Trophoblast cell (in vitro differentiated cells and primary cell): ENCODE measurements at regions not wholly inside any gene's neighbourhood (a gene's known extent, or its start where the extent isn't known, plus 50 kb on each side); places are given as distances from the start of the nearest gene placed in this dataset.

Experiments used
- DNase-seq, 2 donors: peaks; one replicate each; pipeline ENCODE4 v3.0.0-alpha.2; 2016
- H2AFZ ChIP-seq: 2 replicates; pipeline ENCODE4 v1.6.1; 2013; ENCODE audit warnings: low read length, moderate library complexity, mild to moderate bottlenecking; ENCODE audit not compliant: insufficient read depth, poor library complexity
- H2AK5ac ChIP-seq: 2 replicates; pipeline ENCODE4 v1.6.1; 2013; ENCODE audit warnings: mild to moderate bottlenecking, low read length
- H2BK120ac ChIP-seq: 2 replicates; pipeline ENCODE4 v1.6.1; 2013; ENCODE audit warnings: low read length, mild to moderate bottlenecking, moderate library complexity; ENCODE audit not compliant: insufficient read depth, poor library complexity
- H2BK12ac ChIP-seq: 2 replicates; pipeline ENCODE4 v1.6.1; 2013; ENCODE audit warnings: mild to moderate bottlenecking, low read length, moderate library complexity
- H2BK5ac ChIP-seq: 2 replicates; pipeline ENCODE4 v1.6.1; 2013; ENCODE audit warnings: low read length, low read depth, moderate library complexity, mild to moderate bottlenecking; ENCODE audit not compliant: poor library complexity
- H3K14ac ChIP-seq: 2 replicates; pipeline ENCODE4 v1.6.1; 2013; ENCODE audit warnings: mild to moderate bottlenecking, low read length
- H3K18ac ChIP-seq: 2 replicates; pipeline ENCODE4 v1.6.1; 2013; ENCODE audit warnings: mild to moderate bottlenecking, low read length
- H3K23ac ChIP-seq: 2 replicates; pipeline ENCODE4 v1.6.1; 2013; ENCODE audit warnings: low read length
- H3K27ac ChIP-seq: 2 replicates; pipeline ENCODE4 v1.5.1; 2013; ENCODE audit warnings: low read depth, mild to moderate bottlenecking, inconsistent platforms, low read length, moderate library complexity
- H3K27me3 ChIP-seq: 2 replicates; pipeline ENCODE4 v1.6.1; 2013; ENCODE audit warnings: inconsistent platforms, mild to moderate bottlenecking, low read length, moderate library complexity; ENCODE audit not compliant: insufficient read depth
- H3K36me3 ChIP-seq, 2 experiments: 1 replicate in 1 of 2; 2 replicates in 1 of 2; pipeline ENCODE4 v1.6.1; 2013; ENCODE audit warnings: low read length in 2 of 2, mild to moderate bottlenecking in 2 of 2, moderate library complexity in 1 of 2; ENCODE audit not compliant: insufficient read depth in 2 of 2, control insufficient read depth in 1 of 2
- H3K4ac ChIP-seq: 2 replicates; pipeline ENCODE4 v1.6.1; 2013; ENCODE audit warnings: low read depth, mild to moderate bottlenecking, low read length, moderate library complexity
- H3K4me1 ChIP-seq, 2 experiments: 1 replicate in 1 of 2; 2 replicates in 1 of 2; pipeline ENCODE4 v1.6.1; 2013; ENCODE audit warnings: low read length in 2 of 2, mild to moderate bottlenecking in 2 of 2, moderate library complexity in 1 of 2; ENCODE audit not compliant: insufficient read depth in 2 of 2, control insufficient read depth in 1 of 2
- H3K4me2 ChIP-seq: 2 replicates; pipeline ENCODE4 v1.6.1; 2013; ENCODE audit warnings: inconsistent platforms, mild to moderate bottlenecking, low read length, moderate library complexity
- H3K4me3 ChIP-seq: 2 replicates; pipeline ENCODE4 v1.5.1; 2013; ENCODE audit warnings: mild to moderate bottlenecking, low read depth, low read length, inconsistent platforms
- H3K79me1 ChIP-seq: one replicate; pipeline ENCODE4 v1.6.1; 2013; ENCODE audit warnings: low read length
- H3K79me2 ChIP-seq: 2 replicates; pipeline ENCODE4 v1.6.1; 2013; ENCODE audit warnings: low read length, mild to moderate bottlenecking; ENCODE audit not compliant: control insufficient read depth, insufficient read depth, poor library complexity
- H3K9ac ChIP-seq: 2 replicates; pipeline ENCODE4 v1.6.1; 2013; ENCODE audit warnings: mild to moderate bottlenecking, low read length
- H3K9me3 ChIP-seq: 2 replicates; pipeline ENCODE4 v1.6.1; 2013; ENCODE audit warnings: low read depth, mild to moderate bottlenecking, control low read depth, inconsistent platforms, low read length; ENCODE audit not compliant: insufficient read depth
- H4K12ac ChIP-seq: 2 replicates; pipeline ENCODE4 v1.6.1; 2013; ENCODE audit warnings: low read depth, mild to moderate bottlenecking, low read length, moderate library complexity
- H4K8ac ChIP-seq: 2 replicates; pipeline ENCODE4 v1.6.1; 2013; ENCODE audit warnings: low read depth, mild to moderate bottlenecking, low read length, moderate library complexity
- H4K91ac ChIP-seq: one replicate; pipeline ENCODE4 v1.6.1; 2013; ENCODE audit warnings: low read depth, mild to moderate bottlenecking, low read length, moderate library complexity
- WGBS: extraction: QIAGEN DNeasy Blood & Tissue Kit; methylation state at CpG from one replicate; pipeline ENCODE4 v1.1.7; 2013; ENCODE audit warnings: missing lambda C conversion rate; ENCODE audit not compliant: insufficient read length, insufficient coverage; ENCODE audit errors: extremely low coverage; 5-methylcytosine and 5-hydroxymethylcytosine counted together

- no peak overlapping the region for H2BK120ac ChIP-seq
- no peak overlapping the region for H3K4me3 ChIP-seq
- peaks cover 0 to 5% of the 10 kb centered on the region in 2 experiments for H3K4me1 ChIP-seq
- no peak overlapping the region for H4K91ac ChIP-seq
- H3K9ac ChIP-seq, result no peak overlapping the region
- H2AK5ac ChIP-seq, result peak overlapping the region; percentile 25
- H2AFZ ChIP-seq, result peak overlapping the region; percentile 5
- H3K79me2 ChIP-seq, result no peaks in the 10 kb centered on the region
- no peak overlapping the region for H4K8ac ChIP-seq
- no peak overlapping the region for H3K23ac ChIP-seq
- DNase-seq, result no peak
- no peak overlapping the region for H3K14ac ChIP-seq
- H3K9me3 ChIP-seq, result no peaks in the 10 kb centered on the region
- no CpG with 5 or more reads among the region's 6 CpGs for WGBS
- H3K27me3 ChIP-seq, result no peaks in the 10 kb centered on the region
- no peak overlapping the region for H2BK5ac ChIP-seq
- peak overlapping the region; percentile 43 for H2BK12ac ChIP-seq
- H3K36me3 ChIP-seq, result no peaks in the 10 kb centered on the region
- H4K12ac ChIP-seq, result peak overlapping the region; percentile 12
- H3K4ac ChIP-seq, result no peak overlapping the region
- H3K4me2 ChIP-seq, result no peak overlapping the region
- no peaks in the 10 kb centered on the region for H3K79me1 ChIP-seq
- no peak overlapping the region for H3K18ac ChIP-seq
- H3K27ac ChIP-seq, result no peak overlapping the region
These were observed 124.3 kb downstream of the BDH1 start for GRCh38 chr3:197431346-197431910.

GRCh38 chr3:197430934-197431333 lies 124.8 kb downstream of the BDH1 start:
- no peak overlapping the region for H4K12ac ChIP-seq
- H3K23ac ChIP-seq, result no peak overlapping the region
- H4K8ac ChIP-seq, result no peak overlapping the region
- no peak overlapping the region for H3K4ac ChIP-seq
- WGBS, result no CpG with 5 or more reads among the region's 1 CpG
- no peak overlapping the region for H3K9ac ChIP-seq
- H3K79me1 ChIP-seq, result no peaks in the 10 kb centered on the region
- no peak overlapping the region for H2AFZ ChIP-seq
- no peak overlapping the region for H4K91ac ChIP-seq
- H2BK120ac ChIP-seq, result no peak overlapping the region
- H2AK5ac ChIP-seq, result no peak overlapping the region
- no peaks in the 10 kb centered on the region for H3K36me3 ChIP-seq
- H2BK12ac ChIP-seq, result no peak overlapping the region
- H3K4me1 ChIP-seq, result peaks cover 3 to 5% of the 10 kb centered on the region in 2 experiments
- H3K4me3 ChIP-seq, result no peak overlapping the region
- no peak overlapping the region for H2BK5ac ChIP-seq
- H3K79me2 ChIP-seq, result no peaks in the 10 kb centered on the region
- H3K14ac ChIP-seq, result no peak overlapping the region
- no peak for DNase-seq
- no peaks in the 10 kb centered on the region for H3K9me3 ChIP-seq
- H3K4me2 ChIP-seq, result no peak overlapping the region
- H3K27ac ChIP-seq, result no peak overlapping the region
- H3K18ac ChIP-seq, result no peak overlapping the region
- H3K27me3 ChIP-seq, result no peaks in the 10 kb centered on the region

GRCh38 chr3:197430502-197430901 lies 125.3 kb downstream of the BDH1 start:
- Histone ChIP-seq H3K27ac (no peak overlapping the region), H2AK5ac (no peak overlapping the region), H3K4me2 (no peak overlapping the region), H3K9me3 (no peaks in the 10 kb centered on the region), H3K27me3 (no peaks in the 10 kb centered on the region), H4K8ac (no peak overlapping the region), H3K4ac (no peak overlapping the region), H3K36me3 (no peaks in the 10 kb centered on the region), H3K23ac (no peak overlapping the region), H2BK5ac (no peak overlapping the region), H2BK120ac (no peak overlapping the region), H3K4me3 (no peak overlapping the region), H2AFZ (no peak overlapping the region), H3K14ac (no peak overlapping the region), H4K12ac (no peak overlapping the region), H4K91ac (no peak overlapping the region), H3K18ac (no peak overlapping the region), H3K79me1 (no peaks in the 10 kb centered on the region), H3K79me2 (no peaks in the 10 kb centered on the region), H3K9ac (no peak overlapping the region), H2BK12ac (no peak overlapping the region), H3K4me1 (peaks cover 3 to 5% of the 10 kb centered on the region in 2 experiments)
- no CpG with 5 or more reads among the region's 7 CpGs for WGBS
- DNase-seq, result no peak

GRCh38 chr3:197428952-197429351 lies 126.8 kb downstream of the BDH1 start:
- H3K4ac ChIP-seq, result no peak overlapping the region
- H4K91ac ChIP-seq, result no peak overlapping the region
- peaks cover 3 to 4% of the 10 kb centered on the region in 2 experiments for H3K4me1 ChIP-seq
- no peak overlapping the region for H3K4me2 ChIP-seq
- H3K4me3 ChIP-seq, result no peak overlapping the region
- no peak overlapping the region for H2BK12ac ChIP-seq
- no peak overlapping the region for H4K12ac ChIP-seq
- H4K8ac ChIP-seq, result no peak overlapping the region
- H3K36me3 ChIP-seq, result no peaks in the 10 kb centered on the region
- no peak overlapping the region for H3K9ac ChIP-seq
- no CpG with 5 or more reads among the region's 7 CpGs for WGBS
- no peak overlapping the region for H2BK120ac ChIP-seq
- no peaks in the 10 kb centered on the region for H3K9me3 ChIP-seq
- H2AFZ ChIP-seq, result no peak overlapping the region
- no peaks in the 10 kb centered on the region for H3K79me2 ChIP-seq
- no peak overlapping the region for H3K18ac ChIP-seq
- no peak overlapping the region for H2AK5ac ChIP-seq
- H2BK5ac ChIP-seq, result no peak overlapping the region
- DNase-seq, result no peak
- H3K23ac ChIP-seq, result no peak overlapping the region
- H3K14ac ChIP-seq, result no peak overlapping the region
- no peaks in the 10 kb centered on the region for H3K27me3 ChIP-seq
- H3K79me1 ChIP-seq, result no peaks in the 10 kb centered on the region
- H3K27ac ChIP-seq, result no peak overlapping the region
